KMS-11 (cell line): ENCODE measurements at regions not wholly inside any gene's neighbourhood (a gene's known extent, or its start where the extent isn't known, plus 50 kb on each side); places are given as distances from the start of the nearest gene placed in this dataset.
"Not testable (repeated sequence)": the region's sequence is repeated elsewhere in the genome, so short reads cannot be mapped to it uniquely, and the experiment has no call there.

Experiments
- H2AFZ ChIP-seq: fragments of 200-600 bp; sonication (generic); 2 replicates; pipeline ENCODE4 v1.6.1; 2016; ENCODE audit warnings: antibody characterized with exemption, mixed run types, low read depth
- H3K27ac ChIP-seq: fragments of 200-600 bp; sonication (generic); 2 replicates; pipeline ENCODE4 v1.6.1; 2016; ENCODE audit warnings: mild to moderate bottlenecking, mixed run types
- H3K27me3 ChIP-seq: fragments of 200-600 bp; sonication (generic); 2 replicates; pipeline ENCODE4 v1.6.1; 2017; ENCODE audit warnings: mild to moderate bottlenecking, low read depth, mixed run types, moderate library complexity; ENCODE audit not compliant: insufficient read depth
- H3K36me3 ChIP-seq: fragments of 200-600 bp; sonication (generic); 2 replicates; pipeline ENCODE4 v1.6.1; 2017; ENCODE audit warnings: mild to moderate bottlenecking, mixed run types; ENCODE audit not compliant: insufficient read depth
- H3K4me1 ChIP-seq: fragments of 200-600 bp; sonication (generic); 2 replicates; pipeline ENCODE4 v1.6.1; 2016; ENCODE audit warnings: mild to moderate bottlenecking, low read depth, mixed run types; ENCODE audit not compliant: poor library complexity, severe bottlenecking
- H3K4me2 ChIP-seq: fragments of 200-600 bp; sonication (generic); 2 replicates; pipeline ENCODE4 v1.7.0; 2016; ENCODE audit warnings: mild to moderate bottlenecking, mixed run types
- H3K4me3 ChIP-seq: fragments of 200-600 bp; sonication (generic); IDR thresholded peaks from 2 replicates; pipeline ENCODE4 v1.6.1; 2017; ENCODE audit warnings: low read depth, low read length, mixed read lengths; ENCODE audit not compliant: insufficient read depth
- H3K79me2 ChIP-seq: fragments of 200-600 bp; sonication (generic); 2 replicates; pipeline ENCODE4 v1.6.1; 2016; ENCODE audit warnings: low read depth, mixed run types; ENCODE audit not compliant: insufficient read depth
- H3K9ac ChIP-seq: fragments of 200-600 bp; sonication (generic); 2 replicates; pipeline ENCODE4 v1.6.1; 2016; ENCODE audit warnings: mild to moderate bottlenecking, mixed run types
- H4K20me1 ChIP-seq: fragments of 200-600 bp; sonication (generic); 2 replicates; pipeline ENCODE4 v1.6.1; 2016; ENCODE audit warnings: mild to moderate bottlenecking, mixed run types; ENCODE audit not compliant: insufficient read depth
- TF ChIP-seq, protein P1 (sequence below): fragments of 200-600 bp; sonication (generic); conservative IDR thresholded peaks from 2 replicates; pipeline ENCODE4 v1.6.1; 2017; ENCODE audit warnings: low read depth, mild to moderate bottlenecking, antibody characterized with exemption, low read length, moderate library complexity, mixed read lengths

DNA sequence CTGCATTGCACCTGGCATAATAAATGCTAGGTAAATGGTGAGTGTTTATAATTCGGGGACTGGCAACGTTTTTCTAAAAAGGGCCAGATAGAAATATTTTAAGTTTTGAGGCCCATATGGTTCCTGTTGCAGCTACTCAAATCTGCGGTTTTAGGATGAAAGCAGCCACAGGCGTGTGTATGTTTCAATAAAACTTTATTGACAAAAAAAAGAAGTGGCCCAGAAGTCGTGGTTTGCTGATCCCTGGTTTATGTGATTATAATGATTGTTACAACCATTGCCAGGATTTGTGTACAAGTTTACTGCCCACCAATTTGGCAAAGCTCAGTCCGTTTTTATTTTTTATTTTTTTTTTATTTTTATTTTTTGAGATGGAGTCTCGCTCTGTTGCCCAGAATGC lies 536.1 kb downstream of the XYLT1 start:
- Histone ChIP-seq H3K27ac (no peak overlapping the region), H3K4me2 (no peak overlapping the region), H3K9ac (no peak overlapping the region), H3K36me3 (no peaks in the 10 kb centered on the region), H4K20me1 (no peaks in the 10 kb centered on the region), H3K79me2 (no peaks in the 10 kb centered on the region), H3K4me1 (no peaks in the 10 kb centered on the region), H3K27me3 (no peaks in the 10 kb centered on the region), H2AFZ (no peak overlapping the region), H3K4me3 (no peak overlapping the region)
- TF ChIP-seq, protein P1, sequence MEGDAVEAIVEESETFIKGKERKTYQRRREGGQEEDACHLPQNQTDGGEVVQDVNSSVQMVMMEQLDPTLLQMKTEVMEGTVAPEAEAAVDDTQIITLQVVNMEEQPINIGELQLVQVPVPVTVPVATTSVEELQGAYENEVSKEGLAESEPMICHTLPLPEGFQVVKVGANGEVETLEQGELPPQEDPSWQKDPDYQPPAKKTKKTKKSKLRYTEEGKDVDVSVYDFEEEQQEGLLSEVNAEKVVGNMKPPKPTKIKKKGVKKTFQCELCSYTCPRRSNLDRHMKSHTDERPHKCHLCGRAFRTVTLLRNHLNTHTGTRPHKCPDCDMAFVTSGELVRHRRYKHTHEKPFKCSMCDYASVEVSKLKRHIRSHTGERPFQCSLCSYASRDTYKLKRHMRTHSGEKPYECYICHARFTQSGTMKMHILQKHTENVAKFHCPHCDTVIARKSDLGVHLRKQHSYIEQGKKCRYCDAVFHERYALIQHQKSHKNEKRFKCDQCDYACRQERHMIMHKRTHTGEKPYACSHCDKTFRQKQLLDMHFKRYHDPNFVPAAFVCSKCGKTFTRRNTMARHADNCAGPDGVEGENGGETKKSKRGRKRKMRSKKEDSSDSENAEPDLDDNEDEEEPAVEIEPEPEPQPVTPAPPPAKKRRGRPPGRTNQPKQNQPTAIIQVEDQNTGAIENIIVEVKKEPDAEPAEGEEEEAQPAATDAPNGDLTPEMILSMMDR = no peak

DNA sequence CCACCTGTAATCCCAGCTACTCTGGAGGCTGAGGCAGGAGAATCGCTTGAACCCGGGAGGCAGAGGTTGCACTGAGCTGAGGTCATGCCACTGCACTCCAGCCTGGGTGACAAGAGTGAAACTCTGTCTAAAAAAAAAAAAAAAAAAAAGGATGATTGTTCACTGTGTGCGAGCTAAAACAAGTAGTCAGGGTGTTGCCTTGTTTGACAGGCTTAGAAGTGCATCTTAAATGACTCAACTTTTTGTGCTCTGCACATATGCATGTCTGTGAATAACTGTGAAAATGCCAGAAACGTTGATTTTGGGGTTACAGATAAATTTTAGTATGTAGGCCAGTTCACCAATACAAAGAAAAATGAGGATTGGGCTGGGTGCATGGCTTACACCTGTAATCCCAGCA lies 534.9 kb downstream of the XYLT1 start:
- H3K4me3 ChIP-seq, H3K27ac ChIP-seq, H3K36me3 ChIP-seq, H3K4me2 ChIP-seq, H3K27me3 ChIP-seq, H3K79me2 ChIP-seq, H3K9ac ChIP-seq, H2AFZ ChIP-seq, H4K20me1 ChIP-seq, H3K4me1 ChIP-seq: not testable (repeated sequence)

DNA sequence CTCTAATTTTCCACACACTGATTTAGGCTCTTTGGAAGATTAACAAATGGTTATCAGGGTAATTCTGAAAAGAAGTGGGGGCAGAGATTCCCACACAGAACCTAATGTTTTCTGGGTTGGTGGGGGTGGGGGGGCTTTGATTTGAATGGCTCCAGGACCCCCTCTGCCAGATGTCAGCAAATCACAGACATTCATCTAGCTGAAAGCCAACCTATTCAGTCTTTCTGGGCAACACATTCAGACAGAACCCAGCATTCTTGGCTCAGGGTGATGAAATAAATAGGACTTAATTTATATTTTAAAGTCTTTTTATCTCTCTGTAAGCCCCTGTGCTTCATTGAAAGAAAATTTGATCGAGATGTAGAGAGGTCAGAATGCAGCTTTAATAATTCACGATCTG lies 533.2 kb downstream of the XYLT1 start:
- Histone ChIP-seq H3K79me2 (no peaks in the 10 kb centered on the region), H2AFZ (no peak overlapping the region), H3K9ac (no peak overlapping the region), H3K4me3 (no peak overlapping the region), H3K27me3 (no peaks in the 10 kb centered on the region), H3K4me1 (no peaks in the 10 kb centered on the region), H4K20me1 (no peaks in the 10 kb centered on the region), H3K4me2 (no peak overlapping the region), H3K27ac (no peak overlapping the region), H3K36me3 (no peaks in the 10 kb centered on the region)
- TF ChIP-seq, protein P1 = no peak

DNA sequence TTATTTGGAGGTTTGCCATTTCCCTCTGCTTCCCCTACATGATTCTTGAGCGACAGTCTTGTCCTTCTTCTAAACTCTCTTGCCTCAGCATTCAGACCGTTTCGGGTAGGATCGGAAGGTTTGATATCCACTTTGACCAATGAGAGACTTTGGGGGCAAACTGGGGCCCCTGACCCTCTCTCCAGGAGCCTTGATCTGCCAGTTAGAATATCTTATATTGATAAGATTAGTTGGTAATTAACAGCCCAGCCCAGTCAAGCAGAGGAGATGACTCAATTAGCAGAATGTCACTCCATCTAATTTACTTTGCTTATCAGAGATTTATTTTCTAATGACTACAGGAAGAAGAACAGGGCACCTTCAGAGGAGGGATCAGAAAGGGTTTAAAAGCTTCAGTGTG lies 532.8 kb downstream of the XYLT1 start:
- Histone ChIP-seq H3K36me3 (no peaks in the 10 kb centered on the region), H4K20me1 (no peaks in the 10 kb centered on the region), H3K27me3 (no peaks in the 10 kb centered on the region), H2AFZ (no peak overlapping the region), H3K9ac (no peak overlapping the region), H3K79me2 (no peaks in the 10 kb centered on the region), H3K4me3 (no peak overlapping the region), H3K4me1 (no peaks in the 10 kb centered on the region), H3K27ac (no peak overlapping the region), H3K4me2 (no peak overlapping the region)
- TF ChIP-seq, protein P1 = no peak

DNA sequence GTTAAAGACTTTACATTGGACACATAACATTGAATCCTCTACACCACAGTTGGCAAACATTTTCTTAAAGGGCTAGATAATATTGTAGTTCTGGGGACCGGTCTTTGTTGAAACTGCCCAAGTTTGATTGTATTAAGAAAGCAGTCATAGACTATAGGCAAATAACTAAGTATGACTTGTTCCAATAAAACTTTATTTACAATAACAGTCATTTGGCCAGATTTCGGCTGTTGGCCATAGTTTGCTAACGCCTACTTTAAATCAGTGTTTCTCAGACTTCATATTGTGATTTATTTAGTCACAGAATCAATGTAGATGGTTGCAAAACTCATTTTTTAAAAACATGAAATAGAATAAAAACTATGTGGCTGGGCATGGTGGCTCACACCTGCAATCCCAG lies 531.8 kb downstream of the XYLT1 start:
- no peak overlapping the region for H3K9ac ChIP-seq
- no peak overlapping the region for H3K4me2 ChIP-seq
- H3K36me3 ChIP-seq = no peaks in the 10 kb centered on the region
- TF ChIP-seq, protein P1 = no peak
- H4K20me1 ChIP-seq = no peaks in the 10 kb centered on the region
- no peak overlapping the region for H3K27ac ChIP-seq
- H3K4me1 ChIP-seq = no peaks in the 10 kb centered on the region
- no peak overlapping the region for H3K4me3 ChIP-seq
- H2AFZ ChIP-seq = no peak overlapping the region
- no peaks in the 10 kb centered on the region for H3K79me2 ChIP-seq
- no peaks in the 10 kb centered on the region for H3K27me3 ChIP-seq
